ENCODE measurements at regions not wholly inside any gene's neighbourhood (a gene's known extent, or its start where the extent isn't known, plus 50 kb on each side); places are given as distances from the start of the nearest gene placed in this dataset.

- TF ChIP-seq CTCF (conservative IDR thresholded peaks at IDR 0.05) (no peak), ZFX (IDR thresholded peaks at IDR 0.05) (peak; percentile 10; the same call in 1 of the 2 replicates)
Observed at GRCh38 chr14:101506211-101506925, 54.9 kb upstream of the DIO3 start.
